IPS-20b (cell line): ENCODE measurements at regions not wholly inside any gene's neighbourhood (a gene's known extent, or its start where the extent isn't known, plus 50 kb on each side); places are given as distances from the start of the nearest gene placed in this dataset.

Experiments
- H3K27ac ChIP-seq: one replicate; pipeline ENCODE4 v1.5.1; 2013; ENCODE audit warnings: low read length
- H3K27me3 ChIP-seq: 2 replicates; pipeline ENCODE4 v1.6.1; 2013; ENCODE audit warnings: mild to moderate bottlenecking, low read length, inconsistent platforms; ENCODE audit not compliant: insufficient read depth
- H3K36me3 ChIP-seq: 2 replicates; pipeline ENCODE4 v1.6.1; 2013; ENCODE audit warnings: low read depth, mild to moderate bottlenecking, inconsistent platforms, low read length, moderate library complexity; ENCODE audit not compliant: insufficient read depth
- H3K4me1 ChIP-seq: 2 replicates; pipeline ENCODE4 v1.6.1; 2013; ENCODE audit warnings: mild to moderate bottlenecking, control low read depth, inconsistent platforms, low read length, moderate library complexity; ENCODE audit not compliant: insufficient read depth
- H3K4me3 ChIP-seq: 2 replicates; pipeline ENCODE4 v1.5.1; 2013; ENCODE audit warnings: mild to moderate bottlenecking, low read length, inconsistent platforms
- H3K9ac ChIP-seq: 2 replicates; pipeline ENCODE4 v1.6.1; 2013; ENCODE audit warnings: low read depth, mild to moderate bottlenecking, inconsistent platforms, low read length, moderate library complexity
- H3K9me3 ChIP-seq: 2 replicates; pipeline ENCODE4 v1.6.1; 2013; ENCODE audit warnings: mild to moderate bottlenecking, low read depth, low read length, inconsistent platforms; ENCODE audit not compliant: insufficient read depth

DNA sequence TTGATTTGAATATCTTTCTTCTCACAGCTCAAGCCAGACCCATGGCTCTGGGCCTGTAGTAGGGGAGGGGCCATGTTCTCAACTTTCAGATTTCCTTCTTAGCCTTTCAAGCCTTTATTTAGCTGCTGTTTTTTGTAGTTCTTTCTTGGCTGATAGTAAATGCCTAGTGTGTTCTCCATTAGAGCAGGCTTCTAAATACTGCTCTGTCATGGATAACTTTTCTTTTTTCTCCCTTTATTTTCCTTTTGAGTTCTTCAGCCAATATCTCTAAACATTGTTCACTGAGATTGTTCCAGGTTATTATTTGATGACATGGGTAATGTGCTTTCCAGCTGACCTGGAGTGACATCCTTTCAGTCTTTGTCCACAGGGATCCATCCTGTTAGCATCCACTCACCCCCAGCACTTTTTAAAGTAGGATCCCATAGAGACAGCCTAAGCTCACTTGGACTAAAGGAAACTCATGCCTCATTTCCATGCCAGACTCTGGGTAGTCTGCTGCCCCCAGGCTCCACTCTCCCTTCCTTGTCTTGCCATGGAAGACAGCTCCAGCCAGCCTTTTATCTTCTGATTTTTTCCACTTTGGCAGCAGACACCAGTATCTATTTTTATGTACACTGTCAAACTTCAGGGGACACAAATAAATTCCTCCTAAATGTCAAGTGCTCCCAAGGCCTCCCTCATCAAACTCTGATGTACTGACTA lies 645.6 kb downstream of the RNF144B start:
- Histone ChIP-seq H3K4me1 (no peaks in the 10 kb centered on the region), H3K9ac (no peak overlapping the region), H3K36me3 (no peaks in the 10 kb centered on the region), H3K4me3 (no peak overlapping the region), H3K27me3 (no peaks in the 10 kb centered on the region), H3K27ac (no peak overlapping the region), H3K9me3 (no peaks in the 10 kb centered on the region)

GRCh38 chr6:19033683-19034082 lies 646.5 kb downstream of the RNF144B start:
- Histone ChIP-seq H3K4me3 (no peak overlapping the region), H3K9me3 (no peaks in the 10 kb centered on the region), H3K27ac (no peak overlapping the region), H3K9ac (no peak overlapping the region), H3K36me3 (no peaks in the 10 kb centered on the region), H3K27me3 (no peaks in the 10 kb centered on the region), H3K4me1 (no peaks in the 10 kb centered on the region)

DNA sequence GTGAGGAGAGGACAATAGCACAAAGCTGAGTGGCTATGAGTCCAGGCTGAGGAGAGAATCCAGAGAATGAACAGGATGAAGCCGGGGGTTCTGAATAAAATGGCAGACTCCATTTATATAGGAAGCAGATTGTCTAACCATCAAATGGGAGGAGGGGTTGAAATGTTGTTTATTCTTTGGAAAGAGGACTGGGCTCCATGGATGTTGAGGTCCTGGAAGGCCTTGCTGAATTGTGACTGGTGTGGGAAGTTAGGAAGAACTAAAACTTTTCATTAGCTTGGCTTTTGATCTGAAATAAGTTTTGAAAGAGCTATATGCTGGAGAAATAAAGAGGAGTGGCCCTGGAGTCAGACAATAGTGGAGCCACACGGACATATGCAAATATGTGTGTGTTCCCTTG lies 647.8 kb downstream of the RNF144B start:
- H3K4me1 ChIP-seq = no peaks in the 10 kb centered on the region
- H3K9me3 ChIP-seq = no peaks in the 10 kb centered on the region
- no peaks in the 10 kb centered on the region for H3K36me3 ChIP-seq
- no peak overlapping the region for H3K9ac ChIP-seq
- no peaks in the 10 kb centered on the region for H3K27me3 ChIP-seq
- no peak overlapping the region for H3K4me3 ChIP-seq
- no peak overlapping the region for H3K27ac ChIP-seq

DNA sequence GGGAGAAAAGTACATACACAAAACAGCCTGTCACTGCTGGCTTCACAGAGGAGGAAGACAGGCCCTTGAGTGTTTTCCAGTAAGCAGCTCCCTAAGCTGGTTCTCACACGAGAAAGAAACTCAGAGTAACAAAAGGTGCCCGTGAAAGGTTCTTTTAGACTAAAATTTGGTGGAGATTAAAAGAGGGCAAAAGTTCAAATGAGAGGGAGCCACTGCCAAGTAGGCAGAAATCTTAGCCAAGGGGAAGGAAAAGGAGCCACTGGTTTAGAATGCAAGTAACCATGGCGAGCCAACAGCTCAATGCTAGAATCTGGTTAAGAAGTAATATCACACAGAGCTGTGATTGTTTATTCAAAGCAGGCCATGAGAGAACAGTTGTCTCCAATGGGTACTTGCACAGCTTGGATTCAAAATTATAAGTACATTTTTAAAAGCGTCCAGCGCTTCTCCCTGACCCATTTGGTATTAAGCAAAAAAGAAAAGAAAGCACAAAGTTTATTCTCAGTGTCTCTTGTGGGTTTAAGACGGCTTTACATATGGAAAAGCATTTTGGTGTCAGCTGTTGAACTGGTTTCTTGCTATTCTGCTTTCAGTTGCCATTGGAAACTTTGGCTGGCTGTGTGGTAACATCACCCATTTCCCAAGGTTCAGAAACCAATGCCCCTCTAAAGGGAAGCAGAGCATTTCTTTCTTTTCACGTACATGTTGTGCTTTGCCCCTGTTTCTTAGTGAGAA lies 648.5 kb downstream of the RNF144B start:
- Histone ChIP-seq H3K36me3 (no peaks in the 10 kb centered on the region), H3K4me1 (no peaks in the 10 kb centered on the region), H3K9ac (no peak overlapping the region), H3K9me3 (no peaks in the 10 kb centered on the region), H3K27me3 (no peaks in the 10 kb centered on the region), H3K27ac (no peak overlapping the region), H3K4me3 (no peak overlapping the region)

DNA sequence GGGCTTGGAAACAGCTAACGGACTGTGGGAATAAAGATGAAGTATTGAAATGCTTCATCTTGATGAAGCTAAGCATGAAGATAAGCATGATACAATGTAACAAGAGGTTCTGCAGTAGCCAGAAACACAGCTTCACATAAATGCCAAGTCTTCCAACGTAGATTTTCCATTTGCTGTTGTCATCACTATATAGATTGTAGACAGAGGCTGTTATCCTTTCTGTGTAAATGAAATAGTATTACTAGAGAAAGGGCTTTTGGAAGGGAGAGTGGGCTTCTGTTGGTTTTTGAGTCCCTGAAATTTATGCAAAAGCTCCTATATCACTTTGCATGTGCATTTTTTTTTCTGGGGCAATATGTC lies 649.0 kb downstream of the RNF144B start:
- H3K4me1 ChIP-seq = no peaks in the 10 kb centered on the region
- H3K27me3 ChIP-seq = no peaks in the 10 kb centered on the region
- no peak overlapping the region for H3K27ac ChIP-seq
- H3K9ac ChIP-seq = no peak overlapping the region
- no peaks in the 10 kb centered on the region for H3K36me3 ChIP-seq
- H3K4me3 ChIP-seq = no peak overlapping the region
- H3K9me3 ChIP-seq = no peaks in the 10 kb centered on the region

- H3K4me3 ChIP-seq = no peak overlapping the region
- H3K36me3 ChIP-seq = no peaks in the 10 kb centered on the region
- no peaks in the 10 kb centered on the region for H3K4me1 ChIP-seq
- no peak overlapping the region for H3K27ac ChIP-seq
- no peak overlapping the region for H3K9ac ChIP-seq
- H3K9me3 ChIP-seq = no peaks in the 10 kb centered on the region
- H3K27me3 ChIP-seq = no peaks in the 10 kb centered on the region
Measured at GRCh38 chr6:19037607-19038006, 650.5 kb downstream of the RNF144B start.

GRCh38 chr6:19039287-19039686 lies 652.1 kb downstream of the RNF144B start:
- Histone ChIP-seq H3K27ac (no peak overlapping the region), H3K27me3 (no peaks in the 10 kb centered on the region), H3K36me3 (no peaks in the 10 kb centered on the region), H3K4me1 (no peaks in the 10 kb centered on the region), H3K9me3 (no peaks in the 10 kb centered on the region), H3K9ac (no peak overlapping the region), H3K4me3 (no peak overlapping the region)

- H3K9ac ChIP-seq = no peak overlapping the region
- H3K4me1 ChIP-seq = no peaks in the 10 kb centered on the region
- no peak overlapping the region for H3K27ac ChIP-seq
- H3K27me3 ChIP-seq = no peaks in the 10 kb centered on the region
- no peak overlapping the region for H3K4me3 ChIP-seq
- H3K9me3 ChIP-seq = no peaks in the 10 kb centered on the region
- H3K36me3 ChIP-seq = no peaks in the 10 kb centered on the region
Measured at GRCh38 chr6:19041906-19042305, 654.8 kb downstream of the RNF144B start.

GRCh38 chr6:19042420-19042819 lies 655.3 kb downstream of the RNF144B start:
- H3K36me3 ChIP-seq = no peaks in the 10 kb centered on the region
- no peak overlapping the region for H3K9ac ChIP-seq
- no peaks in the 10 kb centered on the region for H3K4me1 ChIP-seq
- no peaks in the 10 kb centered on the region for H3K27me3 ChIP-seq
- no peak overlapping the region for H3K27ac ChIP-seq
- no peak overlapping the region for H3K4me3 ChIP-seq
- H3K9me3 ChIP-seq = 0 out of 2 replicates have a peak, but pooled peaks cover 5% of the 10 kb centered on the region

DNA sequence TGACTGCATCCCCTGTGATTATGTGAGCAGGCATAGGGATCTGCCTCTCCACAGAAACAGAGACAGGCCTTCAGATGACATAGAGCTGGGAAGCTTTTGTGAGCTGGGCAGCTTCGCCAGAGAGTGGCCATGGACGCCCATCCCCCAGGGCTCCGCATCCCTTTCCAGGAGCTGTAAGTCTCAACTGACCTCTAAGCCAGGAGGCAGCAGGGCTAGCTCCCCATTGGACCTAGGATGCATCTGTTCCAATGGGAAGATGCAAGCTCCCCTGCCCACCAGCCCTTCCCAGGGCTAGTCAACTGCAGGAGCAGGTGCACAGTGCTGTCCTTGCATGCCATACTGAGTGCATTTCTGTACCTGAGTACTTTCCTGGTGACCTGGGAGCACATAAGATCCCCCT lies 663.6 kb downstream of the RNF144B start:
- Histone ChIP-seq H3K27me3 (no peaks in the 10 kb centered on the region), H3K9ac (no peak overlapping the region), H3K36me3 (no peaks in the 10 kb centered on the region), H3K9me3 (0 out of 2 replicates have a peak, but pooled peaks cover 7% of the 10 kb centered on the region), H3K27ac (no peak overlapping the region), H3K4me3 (no peak overlapping the region), H3K4me1 (no peaks in the 10 kb centered on the region; the same call in 1 of the 2 replicates)

DNA sequence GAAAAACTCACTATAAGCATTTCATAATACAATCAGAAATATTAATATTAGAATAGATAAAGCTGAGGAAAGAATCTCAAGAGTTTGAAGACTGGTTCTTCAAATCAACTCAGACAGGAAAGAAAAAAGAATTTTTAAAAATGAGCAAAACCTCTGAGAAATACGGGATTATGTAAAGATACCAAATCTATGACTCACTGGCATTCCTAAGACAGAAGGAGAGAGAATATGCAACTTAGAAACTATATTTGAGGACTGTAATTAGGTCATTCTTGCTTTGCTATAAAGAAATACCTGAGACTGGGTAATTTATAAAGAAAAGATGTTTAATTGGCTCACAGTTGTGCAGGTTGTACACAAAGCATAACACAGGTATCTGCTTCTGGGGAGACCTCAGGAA lies 665.1 kb downstream of the RNF144B start:
- no peak overlapping the region for H3K4me3 ChIP-seq

DNA sequence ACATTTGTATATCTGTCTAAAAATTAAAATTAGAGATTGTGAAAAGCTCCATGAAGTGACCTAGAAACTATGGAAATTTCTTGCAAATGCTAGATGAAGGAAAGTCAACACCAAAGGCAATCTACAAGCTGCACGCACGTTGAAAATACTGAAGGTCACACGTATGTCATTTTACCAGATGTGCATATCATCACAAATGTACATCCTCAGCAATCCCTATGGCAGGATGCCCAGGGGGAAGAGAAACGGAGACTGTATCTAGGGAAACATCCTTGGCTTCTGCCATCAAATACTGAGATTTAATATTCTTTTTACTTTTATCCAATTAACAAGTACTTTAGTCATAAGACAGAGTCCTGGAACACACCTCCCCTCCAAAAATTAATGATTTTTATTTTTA lies 672.0 kb downstream of the RNF144B start:
- no peaks in the 10 kb centered on the region for H3K27me3 ChIP-seq
- no peak overlapping the region for H3K9ac ChIP-seq
- H3K36me3 ChIP-seq = no peaks in the 10 kb centered on the region
- H3K4me3 ChIP-seq = no peak overlapping the region
- no peaks in the 10 kb centered on the region for H3K9me3 ChIP-seq
- H3K27ac ChIP-seq = no peak overlapping the region
- no peaks in the 10 kb centered on the region for H3K4me1 ChIP-seq

More for the DNA sequence above, 665.1 kb downstream of the RNF144B start:
- H3K27ac ChIP-seq = no peak overlapping the region
- H3K27me3 ChIP-seq = no peaks in the 10 kb centered on the region
- no peaks in the 10 kb centered on the region; the same call in 1 of the 2 replicates for H3K4me1 ChIP-seq
- 0 out of 2 replicates have a peak, but pooled peaks cover 4% of the 10 kb centered on the region for H3K9me3 ChIP-seq
- no peaks in the 10 kb centered on the region for H3K36me3 ChIP-seq
- no peak overlapping the region for H3K9ac ChIP-seq
